ENCODE measurements at regions not wholly inside any gene's neighbourhood (a gene's known extent, or its start where the extent isn't known, plus 50 kb on each side); places are given as distances from the start of the nearest gene placed in this dataset.

GRCh38 chr2:23073671-23074070, 311.3 kb upstream of the KLHL29 start:
- TF ChIP-seq ZFX (IDR thresholded peaks at IDR 0.05) = no peak
- TF ChIP-seq CTCF (conservative IDR thresholded peaks at IDR 0.05) = no peak
- H3K27ac ChIP-seq = no peak overlapping the region

- no peak for TF ChIP-seq CTCF (conservative IDR thresholded peaks at IDR 0.05)
- TF ChIP-seq ZFX (IDR thresholded peaks at IDR 0.05) = no peak
- H3K27ac ChIP-seq = no peak overlapping the region
These were observed 307.4 kb upstream of the KLHL29 start for GRCh38 chr2:23077596-23077995.

- H3K27ac ChIP-seq = no peak overlapping the region
- no peak for TF ChIP-seq ZFX (IDR thresholded peaks at IDR 0.05)
- no peak for TF ChIP-seq CTCF (conservative IDR thresholded peaks at IDR 0.05)
These were observed 306.1 kb upstream of the KLHL29 start for GRCh38 chr2:23078784-23079434.

GRCh38 chr2:23083966-23084365, 301.0 kb upstream of the KLHL29 start:
- TF ChIP-seq ZFX (IDR thresholded peaks at IDR 0.05) (no peak), CTCF (conservative IDR thresholded peaks at IDR 0.05) (no peak)
- H3K27ac ChIP-seq = no peak overlapping the region

GRCh38 chr2:23091019-23091418, 294.0 kb upstream of the KLHL29 start:
- TF ChIP-seq CTCF (conservative IDR thresholded peaks at IDR 0.05) (no peak), ZFX (IDR thresholded peaks at IDR 0.05) (no peak)
- H3K27ac ChIP-seq = no peak overlapping the region

GRCh38 chr2:23091900-23092299, 293.1 kb upstream of the KLHL29 start:
- TF ChIP-seq ZFX (IDR thresholded peaks at IDR 0.05) (no peak), CTCF (conservative IDR thresholded peaks at IDR 0.05) (peak; percentile 12; the same call in 1 of the 2 replicates)

GRCh38 chr2:23092831-23093230, 292.1 kb upstream of the KLHL29 start:
- no peak for TF ChIP-seq CTCF (conservative IDR thresholded peaks at IDR 0.05)
- TF ChIP-seq ZFX (IDR thresholded peaks at IDR 0.05) = no peak
- H3K27ac ChIP-seq = no peak overlapping the region

More at GRCh38 chr2:23091900-23092299, 293.1 kb upstream of the KLHL29 start:
- H3K27ac ChIP-seq = no peak overlapping the region

Measured in C4-2B (cell line).